Transverse colon (tissue), 4 donors: ENCODE measurements at regions not wholly inside any gene's neighbourhood (a gene's known extent, or its start where the extent isn't known, plus 50 kb on each side); places are given as distances from the start of the nearest gene placed in this dataset.

ENCODE experiments used
- CTCF ChIP-seq, 5 experiments: fragments of 200-600 bp in 3 of 5; fragments of 450-650 bp in 2 of 5; sonication (generic) in 3 of 5; IDR thresholded peaks; 1 replicate in 2 of 5; 2 replicates in 3 of 5; pipeline ENCODE4 v1.5.1; 2016 to 2017; ENCODE audit warnings: antibody characterized with exemption in 5 of 5, inconsistent platforms in 3 of 5, mild to moderate bottlenecking in 2 of 5, moderate library complexity in 1 of 5
- EP300 ChIP-seq: sonication (generic); formaldehyde crosslinking; IDR thresholded peaks from one replicate; pipeline ENCODE4 v1.6.1; 2017; ENCODE audit warnings: antibody characterized with exemption, low read depth
- POLR2A ChIP-seq: fragments of 450-650 bp; IDR thresholded peaks from one replicate; pipeline ENCODE4 v1.6.1; 2016; ENCODE audit warnings: antibody characterized with exemption, mild to moderate bottlenecking, moderate library complexity
- POLR2AphosphoS5 ChIP-seq, 3 donors: sonication (generic); formaldehyde crosslinking; IDR thresholded peaks; one replicate each; pipeline ENCODE4 v1.6.1; 2016; ENCODE audit warnings: antibody characterized with exemption in 3 of 3

DNA sequence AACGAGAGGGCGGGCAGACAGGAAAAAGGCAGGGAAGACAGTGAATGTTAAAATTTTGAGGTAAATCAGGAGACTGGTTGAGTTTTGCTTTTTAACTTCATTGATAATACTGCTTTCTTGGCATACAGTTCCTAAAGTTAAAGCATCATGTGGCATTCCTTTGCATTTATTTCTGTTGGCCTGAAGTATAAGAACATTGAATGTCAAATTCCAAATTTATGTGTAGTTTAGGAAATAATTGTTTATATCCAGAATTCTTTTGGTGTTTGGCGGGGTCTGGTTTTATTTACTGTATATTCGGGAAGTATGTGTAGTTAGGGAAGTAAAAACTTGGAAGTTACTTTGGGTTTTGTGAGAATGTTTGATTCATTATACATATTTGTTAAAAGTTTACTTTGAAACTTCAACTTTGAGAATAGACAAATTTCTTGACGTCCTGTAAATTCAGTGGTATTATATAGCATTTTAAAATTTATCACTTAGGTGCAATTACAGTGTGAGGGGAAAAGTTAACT lies 83.2 kb downstream of the PTPDC1 start:
- TF ChIP-seq POLR2A: no peak
- TF ChIP-seq POLR2AphosphoS5 (IDR thresholded peaks at IDR 0.05): no peak
- no peak for TF ChIP-seq CTCF (IDR thresholded peaks at IDR 0.05)
- TF ChIP-seq EP300: no peak
